ENCODE measurements at regions not wholly inside any gene's neighbourhood (a gene's known extent, or its start where the extent isn't known, plus 50 kb on each side); places are given as distances from the start of the nearest gene placed in this dataset.

DNA sequence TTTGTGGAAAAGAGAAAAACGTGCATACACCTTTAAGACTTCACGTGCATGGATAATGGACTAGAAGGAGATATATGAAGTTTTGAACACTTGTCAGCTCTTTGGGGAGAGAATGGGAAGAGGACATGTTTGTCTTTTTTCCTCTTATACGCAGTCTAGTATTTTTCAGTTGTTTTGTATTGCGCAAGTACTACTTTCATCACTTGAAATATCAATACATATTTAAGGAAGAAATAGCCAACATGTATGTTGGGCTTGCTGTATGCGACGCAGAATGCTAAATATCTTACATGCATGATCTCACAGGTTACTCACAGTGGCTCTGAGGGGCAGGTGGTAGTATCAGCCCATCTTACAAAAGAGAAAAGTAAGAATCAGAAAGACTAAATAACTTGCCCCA, 176.5 kb upstream of the RUNX1 start:
- TF ChIP-seq, protein P1, sequence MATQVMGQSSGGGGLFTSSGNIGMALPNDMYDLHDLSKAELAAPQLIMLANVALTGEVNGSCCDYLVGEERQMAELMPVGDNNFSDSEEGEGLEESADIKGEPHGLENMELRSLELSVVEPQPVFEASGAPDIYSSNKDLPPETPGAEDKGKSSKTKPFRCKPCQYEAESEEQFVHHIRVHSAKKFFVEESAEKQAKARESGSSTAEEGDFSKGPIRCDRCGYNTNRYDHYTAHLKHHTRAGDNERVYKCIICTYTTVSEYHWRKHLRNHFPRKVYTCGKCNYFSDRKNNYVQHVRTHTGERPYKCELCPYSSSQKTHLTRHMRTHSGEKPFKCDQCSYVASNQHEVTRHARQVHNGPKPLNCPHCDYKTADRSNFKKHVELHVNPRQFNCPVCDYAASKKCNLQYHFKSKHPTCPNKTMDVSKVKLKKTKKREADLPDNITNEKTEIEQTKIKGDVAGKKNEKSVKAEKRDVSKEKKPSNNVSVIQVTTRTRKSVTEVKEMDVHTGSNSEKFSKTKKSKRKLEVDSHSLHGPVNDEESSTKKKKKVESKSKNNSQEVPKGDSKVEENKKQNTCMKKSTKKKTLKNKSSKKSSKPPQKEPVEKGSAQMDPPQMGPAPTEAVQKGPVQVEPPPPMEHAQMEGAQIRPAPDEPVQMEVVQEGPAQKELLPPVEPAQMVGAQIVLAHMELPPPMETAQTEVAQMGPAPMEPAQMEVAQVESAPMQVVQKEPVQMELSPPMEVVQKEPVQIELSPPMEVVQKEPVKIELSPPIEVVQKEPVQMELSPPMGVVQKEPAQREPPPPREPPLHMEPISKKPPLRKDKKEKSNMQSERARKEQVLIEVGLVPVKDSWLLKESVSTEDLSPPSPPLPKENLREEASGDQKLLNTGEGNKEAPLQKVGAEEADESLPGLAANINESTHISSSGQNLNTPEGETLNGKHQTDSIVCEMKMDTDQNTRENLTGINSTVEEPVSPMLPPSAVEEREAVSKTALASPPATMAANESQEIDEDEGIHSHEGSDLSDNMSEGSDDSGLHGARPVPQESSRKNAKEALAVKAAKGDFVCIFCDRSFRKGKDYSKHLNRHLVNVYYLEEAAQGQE (IDR thresholded peaks at IDR 0.05; ENCODE audit: borderline replicate concordance in 1 of 2, low read depth in 1 of 2, low read length in 2 of 2) = no peak
- no peak for TF ChIP-seq MTF1 (CRISPR knock-in tag; IDR thresholded peaks at IDR 0.05)

All from HepG2 (cell line).